KBM-7 (cell line): ENCODE measurements at regions not wholly inside any gene's neighbourhood (a gene's known extent, or its start where the extent isn't known, plus 50 kb on each side); places are given as distances from the start of the nearest gene placed in this dataset.

ENCODE experiments used
- DNase-seq: peaks from one replicate; pipeline ENCODE4 v3.0.0-alpha.2; 2015
- in situ Hi-C: fragments of 300-500 bp; cut with MboI; formaldehyde crosslinking; loops from 2 replicates; pipeline ENCODE4 v1.14.3; 2020; ENCODE audit warnings: low sequenced_read_pairs, low pct_unique_long_range_greater_than_20kb, mixed read lengths

DNA sequence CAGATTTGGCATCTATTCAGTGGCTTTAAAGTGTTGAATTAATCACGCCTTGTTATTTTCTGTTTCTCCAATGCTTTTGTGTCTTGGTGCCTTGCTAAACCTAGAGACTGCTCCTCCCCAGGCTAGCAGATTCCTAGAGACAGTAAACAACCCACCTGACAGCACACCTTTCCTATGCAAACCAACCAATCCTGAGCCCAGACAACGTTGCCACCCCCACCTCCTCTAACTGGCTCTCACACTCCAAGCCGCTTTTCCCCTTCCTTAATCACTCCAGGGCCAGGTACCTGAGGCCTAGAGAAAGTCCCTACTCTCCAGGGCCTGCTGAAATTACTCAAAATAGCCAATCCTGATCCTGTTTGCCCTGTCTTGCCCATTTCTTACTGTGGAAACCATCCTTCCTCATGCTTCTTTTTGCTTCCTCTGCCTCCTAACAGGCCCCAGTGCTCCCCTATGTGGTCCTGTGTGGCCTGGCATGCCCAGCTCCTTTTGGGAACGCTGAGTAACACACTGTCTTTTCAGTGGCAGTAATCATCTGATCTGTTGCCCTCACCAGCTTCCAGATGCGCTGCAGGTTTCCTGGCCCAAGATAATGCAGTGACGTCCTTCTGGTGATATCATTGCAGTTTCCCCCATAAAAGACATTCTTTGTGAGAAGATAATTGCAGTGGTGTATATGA lies 53.4 kb downstream of the GAS1 start:
- no peak for DNase-seq
- in situ Hi-C loops, result no loop called here

DNA sequence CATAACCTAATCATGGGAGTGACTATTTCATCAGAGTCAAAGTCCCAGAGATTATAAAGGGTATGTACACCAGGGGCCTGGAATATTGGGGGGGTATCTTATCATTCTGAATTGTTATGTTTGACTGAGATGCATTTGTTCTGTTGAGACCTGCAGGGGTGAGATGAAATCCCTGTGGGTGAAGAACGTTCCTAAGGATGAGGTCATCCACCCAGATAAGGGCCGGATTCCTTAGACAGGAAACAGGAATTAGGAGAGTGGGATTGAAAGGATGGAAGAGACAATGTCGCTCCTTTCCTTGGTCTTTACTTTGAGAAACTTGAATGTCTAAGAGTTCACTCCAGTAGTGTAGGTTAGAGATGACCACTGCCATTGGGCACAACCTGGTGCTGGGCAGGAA lies 54.7 kb downstream of the GAS1 start:
- no peak for DNase-seq
- in situ Hi-C loops, result no loop called here

DNA sequence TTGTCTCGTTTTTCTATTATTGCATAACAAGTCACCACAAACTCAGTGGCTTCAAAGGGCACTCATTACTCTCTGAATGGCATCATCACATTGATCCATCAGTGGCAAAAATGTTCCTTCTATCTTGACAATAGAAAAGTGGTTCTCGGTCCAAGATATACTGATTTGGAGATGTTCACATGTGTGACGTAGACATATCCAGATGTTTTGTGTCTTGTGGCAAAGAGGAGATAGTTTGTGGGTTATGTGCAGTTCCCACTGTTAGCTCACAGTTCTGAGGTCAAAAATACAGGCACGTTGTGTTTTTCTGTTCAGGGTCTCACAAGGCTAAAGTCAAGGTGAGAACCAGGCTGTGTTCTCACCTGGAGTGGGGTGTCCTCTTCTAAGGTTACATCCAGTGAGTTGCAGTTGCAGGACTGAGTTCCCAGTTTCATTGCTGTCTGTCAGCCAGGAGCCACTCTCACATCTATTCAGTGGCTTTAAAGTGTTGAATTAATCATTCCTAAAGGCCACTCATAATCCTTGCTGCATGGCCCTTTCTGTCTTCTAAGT lies 55.3 kb downstream of the GAS1 start:
- no peak for DNase-seq
- in situ Hi-C loops, result no loop called here

- no peak for DNase-seq
- in situ Hi-C loops, result no loop called here
Observed at GRCh38 chr9:86891091-86891490, 56.2 kb downstream of the GAS1 start.

GRCh38 chr9:86885232-86885631 lies 62.1 kb downstream of the GAS1 start:
- in situ Hi-C loops, result no loop called here
- no peak for DNase-seq

GRCh38 chr9:86876621-86877196 lies 70.6 kb downstream of the GAS1 start:
- in situ Hi-C loops, result no loop called here
- no peak for DNase-seq

DNA sequence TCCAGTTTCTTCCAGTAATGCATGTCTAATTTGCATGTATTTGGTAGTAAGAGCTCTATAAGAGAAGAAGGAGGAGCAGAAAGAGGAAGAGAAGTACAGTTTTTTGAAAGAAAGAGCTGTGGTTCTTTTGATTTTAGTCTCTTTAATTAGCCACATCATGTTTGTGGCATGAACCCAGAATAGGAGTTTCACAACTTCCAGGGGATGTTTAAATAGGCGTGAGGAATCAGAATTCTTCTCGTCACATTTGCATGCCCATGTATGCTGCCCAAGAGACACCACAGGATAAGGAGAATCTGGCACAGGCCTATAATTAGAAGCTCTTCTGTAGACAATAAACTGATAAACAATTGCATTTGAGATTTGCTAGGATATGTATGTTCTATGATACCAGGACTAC lies 78.7 kb downstream of the GAS1 start:
- in situ Hi-C loops, result no loop called here
- DNase-seq, result no peak

GRCh38 chr9:86867804-86868313 lies 79.4 kb downstream of the GAS1 start:
- in situ Hi-C loops, result no loop called here
- no peak for DNase-seq

DNA sequence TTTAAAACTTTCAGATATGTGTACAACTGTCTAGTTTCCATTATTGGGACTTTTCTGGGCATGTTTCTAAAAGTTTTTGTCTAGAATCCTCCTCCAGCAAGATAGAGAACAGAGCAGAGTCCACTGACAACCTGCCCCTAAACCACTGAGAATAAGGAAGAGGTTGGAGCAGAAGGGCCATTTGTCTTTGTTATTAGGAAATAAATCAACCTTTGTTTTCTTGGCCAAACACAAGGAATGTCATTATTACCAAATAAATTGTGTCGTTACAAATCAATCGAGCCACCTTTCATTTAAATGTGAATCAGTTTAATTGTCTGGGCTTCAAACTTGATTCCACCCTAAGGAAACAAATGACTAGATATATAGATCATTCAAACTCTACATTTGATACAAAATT lies 81.4 kb downstream of the GAS1 start:
- no peak for DNase-seq
- in situ Hi-C loops, result no loop called here

GRCh38 chr9:86860006-86860405 lies 87.3 kb downstream of the GAS1 start:
- in situ Hi-C loops, result no loop called here
- no peak for DNase-seq

DNA sequence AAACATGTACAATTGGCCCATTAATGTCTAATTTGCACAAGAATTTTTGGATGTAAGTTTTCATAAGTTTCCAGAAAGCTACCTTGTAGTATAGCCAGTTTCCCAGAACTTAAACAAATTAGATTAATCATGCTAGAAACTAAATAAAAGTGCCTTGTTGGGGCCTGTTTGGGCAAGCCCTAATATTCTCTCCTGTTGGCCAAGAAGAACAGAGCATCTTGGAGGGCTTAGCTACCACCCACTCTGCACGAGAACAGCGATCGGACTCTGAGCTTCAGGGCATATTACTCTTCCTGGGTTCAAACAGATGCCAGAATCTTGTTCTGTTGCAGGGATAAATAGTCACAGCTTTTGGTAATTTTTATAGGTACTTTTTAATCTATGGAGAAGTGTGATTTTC lies 88.2 kb downstream of the GAS1 start:
- in situ Hi-C loops, result no loop called here
- DNase-seq, result no peak

DNA sequence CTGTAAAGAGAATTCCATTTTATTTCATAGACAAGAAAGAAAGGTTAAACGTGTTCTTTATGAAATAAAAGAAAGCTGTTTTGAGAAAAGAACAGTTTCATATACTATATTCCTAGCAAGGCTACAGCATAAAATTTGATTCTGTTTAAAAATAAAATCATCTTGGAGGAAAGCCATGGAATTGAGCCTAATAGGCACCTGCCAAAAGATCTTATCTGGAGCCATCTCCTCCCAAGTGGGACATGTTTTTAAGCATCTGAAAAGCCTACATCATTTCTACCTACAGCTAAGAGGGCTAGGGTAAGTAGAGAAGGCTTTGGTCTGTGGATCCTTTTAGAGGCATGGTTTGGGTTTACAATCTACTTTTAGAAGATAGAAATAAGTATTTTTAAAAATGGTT lies 89.3 kb downstream of the GAS1 start:
- in situ Hi-C loops, result no loop called here
- DNase-seq, result no peak

- no peak for DNase-seq
- in situ Hi-C loops, result no loop called here
Observed at GRCh38 chr9:86856259-86856658, 91.0 kb downstream of the GAS1 start.

GRCh38 chr9:86854898-86855523 lies 92.3 kb downstream of the GAS1 start:
- in situ Hi-C loops, result no loop called here
- DNase-seq, result no peak

DNA sequence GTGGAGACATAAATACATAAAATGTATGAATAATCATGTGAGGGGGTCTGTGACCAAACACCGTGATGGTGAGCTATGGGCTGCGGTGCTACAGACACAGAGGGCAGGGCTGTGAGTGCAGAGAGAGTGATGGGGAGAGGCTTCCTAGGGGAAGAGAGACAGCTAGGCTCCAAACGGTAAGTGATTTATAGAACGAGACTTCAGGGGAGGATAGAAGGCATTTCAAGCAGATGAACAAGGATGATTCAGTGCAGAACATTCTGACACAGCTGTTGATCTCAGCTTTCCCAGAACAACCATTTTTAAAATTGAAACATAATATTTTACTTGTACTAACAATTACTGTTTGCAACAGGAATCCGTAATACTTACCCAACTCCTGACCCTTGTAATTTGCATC lies 100.7 kb downstream of the GAS1 start:
- no peak for DNase-seq
- in situ Hi-C loops, result no loop called here

DNA sequence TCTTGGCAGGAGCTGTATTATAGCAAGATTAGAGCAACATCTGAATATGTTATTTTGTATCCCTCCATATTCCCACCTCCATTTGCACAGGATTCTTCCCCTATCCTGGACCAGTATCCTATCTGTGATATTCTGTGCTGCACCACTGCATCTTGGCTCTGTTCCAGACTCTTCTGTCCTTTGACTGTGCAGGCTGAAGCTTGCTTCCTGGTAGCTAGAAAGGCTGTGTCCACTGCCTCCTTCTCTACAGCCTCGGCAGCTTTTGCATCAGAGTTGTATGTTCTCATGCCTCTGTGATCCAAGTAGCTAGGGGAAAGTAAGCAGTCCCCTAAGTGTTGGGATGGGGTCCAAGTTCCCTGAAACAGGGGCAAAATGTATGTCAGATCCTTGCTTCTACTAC lies 104.1 kb downstream of the GAS1 start:
- in situ Hi-C loops, result no loop called here
- no peak for DNase-seq

GRCh38 chr9:86842573-86842972 lies 104.7 kb downstream of the GAS1 start:
- DNase-seq, result no peak
- in situ Hi-C loops, result no loop called here

DNA sequence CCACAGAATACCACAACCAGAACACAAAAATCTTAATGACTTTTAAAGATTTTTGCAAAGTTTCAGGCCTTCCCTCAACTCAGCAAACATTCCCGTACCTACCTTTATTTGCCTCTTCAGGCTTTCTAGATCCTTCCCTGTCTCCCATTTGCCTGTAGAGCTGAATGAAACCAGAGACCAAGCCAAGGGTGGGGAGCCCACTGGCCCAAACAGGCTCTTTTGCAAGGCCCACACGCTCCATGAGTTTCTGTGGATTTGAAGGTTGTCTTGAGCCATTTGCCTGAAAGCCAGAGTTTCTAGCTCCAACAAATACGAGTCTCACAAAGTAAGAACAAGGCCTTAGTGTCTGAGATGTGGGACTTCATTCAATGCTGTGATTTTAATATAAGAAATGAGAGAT lies 107.8 kb downstream of the GAS1 start:
- DNase-seq, result no peak
- in situ Hi-C loops, result no loop called here

DNA sequence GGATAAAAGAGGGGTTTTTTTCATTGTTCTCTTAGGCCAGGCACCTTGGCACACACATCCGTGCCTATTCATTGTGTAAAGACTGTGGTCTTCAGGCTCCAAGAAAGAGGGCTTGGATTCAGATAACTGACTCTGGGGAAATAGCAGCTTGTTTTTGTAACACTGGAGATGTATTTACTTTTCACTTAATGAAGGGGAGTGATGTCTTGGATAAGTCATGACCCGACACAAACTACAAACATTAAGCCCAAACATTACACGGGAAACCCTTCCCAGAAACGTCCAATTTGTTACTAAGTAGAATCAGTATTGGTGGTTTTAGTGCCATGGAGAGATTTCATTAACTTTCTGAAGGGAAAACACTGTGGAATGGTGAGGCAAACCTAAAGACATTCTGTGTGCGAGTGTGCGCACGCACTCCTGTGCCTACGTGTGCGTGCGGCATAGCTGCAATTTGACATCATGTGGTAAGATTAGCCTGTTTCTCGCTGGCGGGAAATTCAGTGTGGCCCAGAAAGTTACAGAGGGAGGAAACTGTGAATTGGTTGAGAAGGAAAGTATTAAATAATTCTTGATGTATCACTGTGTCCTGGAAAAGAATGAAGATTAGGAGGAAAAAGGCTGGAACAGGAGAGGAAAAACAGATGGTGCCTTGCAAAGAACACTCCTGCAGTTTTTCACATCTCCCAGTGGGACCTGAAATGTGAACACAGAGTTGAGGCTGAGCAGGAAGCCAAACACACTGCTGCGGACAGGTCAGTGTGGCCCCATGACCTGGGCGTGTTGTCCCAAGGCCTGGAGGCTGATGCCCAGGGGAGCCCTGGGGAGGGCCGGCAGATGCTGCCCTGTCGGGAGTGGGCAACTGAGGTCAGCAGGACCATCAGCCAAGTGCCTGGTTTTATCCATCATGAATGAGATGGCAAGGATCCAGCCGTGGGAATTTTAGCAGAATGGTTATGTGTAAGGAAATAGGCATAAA lies 108.5 kb downstream of the GAS1 start:
- DNase-seq, result no peak
- in situ Hi-C loops, result no loop called here
